GM18907 (cell line): ENCODE measurements at regions not wholly inside any gene's neighbourhood (a gene's known extent, or its start where the extent isn't known, plus 50 kb on each side); places are given as distances from the start of the nearest gene placed in this dataset.

Experiments
- ATAC-seq: cut with Tn5 transposase; IDR thresholded peaks from one replicate; pipeline ENCODE4 v1.9.1; 2021; ENCODE audit warnings: mild to moderate bottlenecking, moderate library complexity; ENCODE audit not compliant: unreplicated experiment

DNA sequence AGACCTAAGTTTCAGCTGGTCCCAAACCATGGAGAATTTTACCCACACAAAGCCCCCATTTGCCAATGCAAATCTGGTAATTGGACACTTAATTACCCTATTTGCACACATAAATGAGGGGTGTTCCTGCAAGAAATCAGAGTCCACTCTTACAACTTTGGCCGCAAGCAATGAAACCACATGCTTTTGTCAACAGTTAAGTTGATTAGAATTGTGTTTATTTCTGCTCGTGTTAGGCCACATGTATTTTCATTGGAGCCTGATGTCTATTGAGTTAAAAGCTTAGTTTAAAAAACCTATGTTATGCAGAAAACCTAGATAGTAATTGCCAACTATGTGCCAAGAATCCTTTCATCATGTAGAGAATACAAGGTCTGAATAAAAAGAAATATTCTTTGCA is 153.8 kb upstream of the CMC1 start:
- no peak for ATAC-seq

GRCh38 chr3:28088811-28089526 is 152.4 kb upstream of the CMC1 start:
- no peak for ATAC-seq

- ATAC-seq, result no peak
These were observed 151.9 kb upstream of the CMC1 start for GRCh38 chr3:28089527-28089897.

- ATAC-seq, result no peak
These were observed 142.1 kb upstream of the CMC1 start for GRCh38 chr3:28099296-28099695.

DNA sequence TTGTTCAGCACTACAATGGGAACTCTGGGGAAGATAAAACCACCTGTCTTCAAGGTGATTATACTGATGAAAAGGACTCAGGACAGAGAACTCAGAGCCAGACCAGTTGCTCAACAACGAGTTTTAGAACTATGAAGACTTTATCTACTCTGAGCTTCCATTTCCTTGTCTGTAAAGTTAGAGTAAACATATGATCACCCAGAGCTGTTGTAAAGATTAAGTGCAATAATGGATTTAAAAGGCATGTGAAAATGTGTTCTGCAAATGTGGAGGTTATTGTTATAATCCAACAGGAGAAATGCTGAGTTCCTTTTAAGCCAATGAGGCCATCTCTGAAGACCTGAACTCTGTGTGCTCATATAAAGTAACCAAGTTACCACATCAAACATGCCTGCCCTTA is 139.7 kb upstream of the CMC1 start:
- ATAC-seq, result no peak

DNA sequence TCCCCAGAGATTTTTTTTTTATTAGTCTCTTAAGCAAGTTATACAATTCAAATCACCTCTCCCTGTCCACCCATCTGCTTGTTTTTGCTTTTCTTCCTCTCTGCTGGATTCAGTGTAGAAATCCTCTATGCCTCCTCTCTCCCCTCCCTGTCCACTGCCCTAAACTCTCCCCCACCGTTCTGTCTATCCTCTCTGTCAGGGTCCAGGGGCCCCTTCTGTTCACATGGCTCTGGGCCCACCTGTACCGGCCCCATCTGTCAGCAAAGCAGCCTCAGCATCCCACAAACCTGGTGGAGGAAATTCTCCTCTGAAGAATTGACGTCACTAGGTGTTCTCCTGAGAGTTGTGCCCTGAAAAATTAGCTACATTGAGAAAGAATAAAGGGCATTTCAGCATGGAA is 137.6 kb upstream of the CMC1 start:
- no peak for ATAC-seq

DNA sequence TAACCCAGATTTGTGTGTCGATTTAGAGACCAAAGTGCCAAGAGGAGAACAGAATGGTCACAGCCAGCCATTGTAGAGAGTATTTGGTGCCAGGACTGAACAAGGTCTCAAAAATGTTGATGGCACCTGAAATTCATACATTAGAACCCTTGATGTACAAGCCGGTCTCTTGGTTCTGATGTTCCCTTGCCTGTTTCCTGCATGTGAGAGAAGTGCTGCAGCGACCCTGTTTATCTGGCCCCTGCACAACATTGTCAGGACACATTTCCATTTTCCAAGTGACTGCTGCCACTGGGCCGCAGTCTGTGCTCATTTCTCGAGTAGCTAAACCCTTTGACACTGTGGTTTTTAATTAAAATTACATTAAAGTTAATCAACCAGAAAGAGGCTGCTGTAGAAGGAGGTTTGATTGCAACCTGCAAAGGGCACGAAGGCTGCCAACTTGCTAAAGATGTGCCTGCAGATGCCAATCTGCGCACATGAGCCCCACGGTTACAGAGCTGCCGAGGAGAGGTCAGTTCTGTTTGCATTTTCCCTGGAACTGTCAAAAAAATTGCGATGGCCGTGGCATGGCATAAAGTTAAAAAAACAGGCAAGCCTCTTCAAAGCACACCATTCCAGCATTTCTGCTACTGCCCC is 136.4 kb upstream of the CMC1 start:
- no peak for ATAC-seq

- ATAC-seq, result no peak
These were observed 131.6 kb upstream of the CMC1 start for GRCh38 chr3:28109829-28110228.

GRCh38 chr3:28110869-28111268 is 130.6 kb upstream of the CMC1 start:
- ATAC-seq, result no peak

DNA sequence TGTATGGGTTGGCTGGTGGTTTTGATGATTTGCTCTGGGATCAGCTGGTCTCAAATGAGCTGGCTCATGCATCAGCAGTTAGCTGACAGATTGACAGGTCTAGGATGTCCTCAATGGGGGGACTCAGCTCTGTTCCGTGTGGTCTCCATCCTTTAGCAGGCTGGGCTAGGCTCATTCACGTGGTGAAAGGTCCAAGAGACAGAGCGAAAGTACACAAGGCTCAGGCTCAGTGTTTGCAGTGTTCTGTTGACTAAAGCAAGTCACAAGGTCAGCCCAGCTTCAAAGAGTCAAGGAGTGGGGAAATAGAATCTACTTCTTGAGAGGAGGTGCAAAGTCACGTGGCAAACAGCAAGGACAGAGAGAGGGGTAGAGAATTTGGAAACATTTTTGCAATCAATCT is 126.5 kb upstream of the CMC1 start:
- ATAC-seq, result no peak

DNA sequence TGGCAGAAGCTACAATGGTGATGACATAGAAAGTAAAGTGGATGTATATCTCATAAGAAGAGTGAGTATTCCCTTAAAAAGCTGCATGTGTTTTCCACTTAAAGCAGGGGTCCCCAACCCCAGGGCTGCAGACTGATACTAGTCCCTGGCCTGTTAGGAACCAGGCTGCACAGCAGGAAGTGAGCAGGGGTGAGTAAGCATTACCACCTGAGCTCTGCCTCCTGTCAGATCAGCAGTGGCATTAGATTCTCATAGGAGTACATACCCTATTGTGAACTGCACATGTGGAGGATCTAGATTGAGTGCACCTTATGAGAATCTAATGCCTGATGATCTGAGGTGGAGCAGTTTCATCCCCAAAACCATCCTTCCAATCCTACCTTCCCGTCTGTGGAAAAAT is 126.1 kb upstream of the CMC1 start:
- no peak for ATAC-seq

DNA sequence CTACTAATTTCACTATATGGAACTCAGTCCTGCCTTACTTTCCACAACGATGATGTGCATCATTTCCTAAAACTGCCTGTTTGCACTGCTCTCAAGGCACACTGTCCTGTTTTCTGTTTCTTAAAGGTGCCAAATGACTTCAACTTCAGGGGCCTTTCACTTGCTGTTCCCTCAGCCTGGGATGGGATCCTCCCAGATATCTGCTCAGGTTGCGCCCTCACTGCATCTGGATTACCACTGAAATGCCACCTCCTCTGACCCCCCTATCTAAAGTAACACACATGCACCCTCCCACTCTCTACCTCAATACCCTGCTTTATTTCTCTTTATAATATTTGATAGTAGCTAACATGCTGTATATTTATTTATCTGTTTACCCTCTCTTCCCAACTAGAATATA is 123.8 kb upstream of the CMC1 start:
- no peak for ATAC-seq

- ATAC-seq, result no peak
These were observed 123.3 kb upstream of the CMC1 start for GRCh38 chr3:28118087-28118486.

DNA sequence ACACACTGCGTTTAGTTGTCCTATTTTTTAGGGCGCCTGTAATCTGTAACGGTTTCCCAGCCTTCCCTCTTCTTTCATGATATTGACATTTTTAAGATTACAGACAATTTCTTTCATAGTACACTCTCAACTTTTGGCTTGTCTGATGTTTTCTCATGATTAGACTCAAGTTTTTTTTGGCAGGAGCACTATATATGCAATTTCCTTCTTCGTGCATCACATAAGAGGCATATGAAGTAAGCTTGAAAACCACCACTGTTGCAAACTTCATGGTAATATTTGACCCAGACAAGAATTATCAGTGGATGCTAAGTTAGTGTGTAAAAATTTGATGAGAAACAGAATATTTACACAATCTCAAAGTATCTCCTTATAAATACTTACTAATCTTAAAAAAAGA is 119.2 kb upstream of the CMC1 start:
- no peak for ATAC-seq

GRCh38 chr3:28124882-28125281 is 116.5 kb upstream of the CMC1 start:
- peak; percentile 52 for ATAC-seq

DNA sequence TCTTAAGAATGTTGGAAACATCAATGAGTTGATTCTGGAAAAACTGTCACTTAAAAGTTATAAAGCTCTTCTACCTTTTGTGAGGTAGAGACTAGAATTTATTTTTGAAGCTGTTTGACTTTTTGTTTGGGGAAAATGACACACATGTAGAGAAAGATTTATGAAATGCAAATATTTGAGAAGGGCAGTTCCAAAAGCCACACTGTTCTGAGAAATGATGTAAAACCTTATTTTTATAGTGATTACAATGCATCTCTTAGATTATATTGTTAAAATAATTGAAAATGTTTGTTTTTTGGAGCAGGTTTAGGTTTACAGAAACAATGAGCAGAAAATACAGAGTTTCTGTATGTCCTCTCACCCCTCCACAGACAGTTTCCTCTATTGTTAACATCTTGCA is 116.1 kb upstream of the CMC1 start:
- peak; percentile 10 for ATAC-seq

DNA sequence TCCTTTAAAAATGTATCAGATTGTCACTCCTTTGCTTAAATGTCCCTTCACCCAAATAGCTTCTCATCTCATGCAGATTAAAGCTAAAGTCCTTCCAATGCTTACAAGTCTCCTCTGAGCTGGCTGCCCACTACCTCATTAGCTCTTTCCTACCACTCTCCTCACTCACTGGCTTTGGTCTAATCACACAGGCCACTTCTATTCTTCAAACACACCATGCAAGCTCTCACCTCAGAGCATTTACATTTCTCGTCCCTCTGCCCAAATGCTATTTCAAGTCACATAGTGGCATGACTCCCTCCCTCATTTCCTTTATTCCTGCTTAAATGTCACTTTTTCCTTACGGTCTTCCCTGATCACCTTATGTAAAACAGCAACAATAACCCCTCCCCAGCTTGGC is 110.6 kb upstream of the CMC1 start:
- ATAC-seq, result no peak

- ATAC-seq, result no peak
These were observed 108.5 kb upstream of the CMC1 start for GRCh38 chr3:28132941-28133340.

- ATAC-seq, result no peak
These were observed 107.2 kb upstream of the CMC1 start for GRCh38 chr3:28134198-28134597.

- no peak for ATAC-seq
These were observed 106.5 kb upstream of the CMC1 start for GRCh38 chr3:28134792-28135375.

- ATAC-seq, result no peak
These were observed 104.7 kb upstream of the CMC1 start for GRCh38 chr3:28136607-28137216.

GRCh38 chr3:28138043-28138610 is 103.3 kb upstream of the CMC1 start:
- no peak for ATAC-seq
